Right renal cortex interstitium (tissue), 3 donors: ENCODE measurements at regions not wholly inside any gene's neighbourhood (a gene's known extent, or its start where the extent isn't known, plus 50 kb on each side); places are given as distances from the start of the nearest gene placed in this dataset.

Experiments used
- DNase-seq, 3 donors: peaks; one replicate each; pipeline ENCODE4 v3.0.0-alpha.2; 2013; ENCODE audit warnings: low read depth in 3 of 3, low spot score in 2 of 3

- DNase-seq: no peak
These were observed 720.0 kb upstream of the ADAMTS16 start for GRCh38 chr5:4420177-4420576.

DNA sequence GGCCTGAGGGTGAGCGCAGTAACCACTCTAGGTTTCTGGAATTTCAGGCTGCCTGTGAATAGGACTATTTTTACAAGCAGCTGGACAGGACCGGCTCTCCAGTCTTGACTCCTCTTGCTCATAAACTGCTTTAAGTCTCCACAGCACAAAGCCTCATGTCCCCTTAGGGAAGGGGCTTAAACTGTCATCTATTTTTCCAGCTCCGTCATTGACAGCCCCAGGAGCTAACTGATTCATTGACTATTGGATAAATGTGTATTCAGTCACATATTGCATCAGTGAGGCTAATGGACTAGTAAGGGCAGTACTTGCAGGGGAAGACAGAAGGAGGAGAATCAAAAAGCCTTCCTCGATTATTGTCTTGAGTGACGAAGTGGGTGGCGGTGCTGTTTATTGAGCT lies 719.4 kb upstream of the ADAMTS16 start:
- DNase-seq: no peak

GRCh38 chr5:4422247-4422646 lies 717.9 kb upstream of the ADAMTS16 start:
- no peak for DNase-seq

GRCh38 chr5:4424895-4425294 lies 715.2 kb upstream of the ADAMTS16 start:
- no peak for DNase-seq

DNA sequence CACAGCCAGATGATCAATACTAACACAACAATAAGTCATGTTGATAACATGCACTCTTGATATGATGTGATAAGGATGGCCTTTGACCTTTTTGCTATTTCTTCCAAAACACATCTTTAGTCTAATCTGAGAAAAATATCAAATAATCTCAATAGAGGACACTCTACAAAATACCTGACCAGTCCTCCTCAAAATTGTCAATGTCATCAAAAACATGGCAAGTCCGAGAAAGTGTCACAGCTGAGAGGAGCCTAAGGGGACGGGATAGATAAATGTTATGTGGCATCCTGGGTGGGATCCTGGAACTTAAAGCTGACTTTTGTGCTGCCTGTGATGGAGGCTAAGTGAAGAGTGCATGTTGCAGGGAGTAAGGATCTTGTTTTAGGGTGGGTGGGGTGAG lies 699.6 kb upstream of the ADAMTS16 start:
- no peak for DNase-seq

DNA sequence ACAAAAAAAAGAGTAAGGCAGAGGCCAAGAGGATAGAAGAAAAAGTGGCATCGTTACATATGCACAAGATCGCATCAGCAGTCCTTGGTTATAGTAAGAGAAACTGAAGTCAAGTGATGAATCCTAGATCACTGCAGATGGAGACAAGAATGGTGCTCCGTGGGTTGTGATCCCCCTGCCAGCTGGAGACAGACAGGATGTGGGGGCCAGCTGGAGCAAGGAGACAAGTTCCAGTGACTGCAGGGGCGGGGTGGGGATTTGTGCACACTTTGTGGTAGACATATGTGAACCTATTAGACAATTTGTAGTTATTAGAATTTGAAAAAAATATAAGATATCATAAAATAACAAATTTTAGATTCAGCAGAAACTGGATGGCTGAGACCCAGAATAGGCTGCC lies 697.9 kb upstream of the ADAMTS16 start:
- DNase-seq: no peak

DNA sequence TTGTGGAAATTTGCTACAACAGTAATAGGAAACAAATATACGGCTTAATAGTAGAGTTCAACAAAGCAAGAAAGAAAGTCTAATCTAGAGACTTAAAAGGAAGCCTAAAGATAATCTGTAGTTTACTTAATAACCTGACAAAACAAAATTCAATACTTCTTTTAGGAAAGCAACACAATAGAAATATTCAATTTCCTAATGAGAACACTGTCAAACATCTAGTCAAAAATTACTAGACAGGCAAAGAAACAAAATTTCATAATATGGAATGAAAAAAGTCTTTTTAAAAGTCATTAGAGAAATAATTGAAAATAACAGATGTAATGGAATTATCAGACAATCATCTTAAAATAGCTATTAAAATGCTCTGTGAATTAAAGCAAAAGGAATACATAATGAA lies 692.5 kb upstream of the ADAMTS16 start:
- DNase-seq: no peak

- DNase-seq: no peak
These were observed 686.5 kb upstream of the ADAMTS16 start for GRCh38 chr5:4453655-4454054.

DNA sequence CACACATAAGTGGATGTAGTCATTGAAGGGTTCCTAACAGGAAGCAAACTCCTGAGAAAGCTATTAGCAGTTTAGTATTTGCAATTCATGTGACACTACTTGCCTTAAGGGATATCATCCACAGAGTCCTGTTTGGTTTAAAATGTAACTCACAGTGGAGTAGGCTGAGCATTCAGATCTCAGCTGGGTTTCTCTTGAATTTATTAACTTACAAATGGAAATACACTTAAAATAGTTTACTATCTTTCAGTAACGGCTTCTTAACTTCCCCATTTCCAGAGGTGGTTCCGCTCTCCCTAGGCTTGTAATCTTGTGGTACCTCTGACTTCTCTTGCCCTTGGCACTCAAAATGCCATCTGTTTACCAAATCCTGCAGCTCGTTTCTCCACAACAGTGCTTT lies 660.7 kb upstream of the ADAMTS16 start:
- no peak for DNase-seq

- peak; percentile 36 to 66 (median 42) for DNase-seq
These were observed 659.4 kb upstream of the ADAMTS16 start for GRCh38 chr5:4480528-4481349.

DNA sequence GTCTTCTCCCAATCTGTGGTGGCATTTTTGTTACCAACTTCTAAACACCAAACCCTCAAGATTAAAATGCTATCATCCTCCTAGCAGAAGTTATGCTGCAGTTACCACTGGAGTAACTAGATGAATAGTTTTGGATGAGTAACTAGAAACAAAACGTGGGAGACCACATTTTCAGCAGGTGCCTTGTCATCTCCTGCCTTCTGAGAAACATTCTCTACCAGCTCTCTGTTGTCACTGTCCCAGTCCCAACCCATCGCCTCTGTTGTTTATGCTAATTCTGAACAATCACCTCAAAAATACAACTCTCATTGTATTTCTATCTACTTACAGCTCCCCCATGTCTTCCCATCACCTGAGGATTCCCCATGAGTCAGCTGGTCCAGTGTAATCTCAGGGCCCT lies 652.5 kb upstream of the ADAMTS16 start:
- DNase-seq: no peak

- DNase-seq: peak; percentile 20 to 50 (median 34)
These were observed 628.0 kb upstream of the ADAMTS16 start for GRCh38 chr5:4511996-4512656.

- no peak for DNase-seq
These were observed 626.7 kb upstream of the ADAMTS16 start for GRCh38 chr5:4513381-4513780.

DNA sequence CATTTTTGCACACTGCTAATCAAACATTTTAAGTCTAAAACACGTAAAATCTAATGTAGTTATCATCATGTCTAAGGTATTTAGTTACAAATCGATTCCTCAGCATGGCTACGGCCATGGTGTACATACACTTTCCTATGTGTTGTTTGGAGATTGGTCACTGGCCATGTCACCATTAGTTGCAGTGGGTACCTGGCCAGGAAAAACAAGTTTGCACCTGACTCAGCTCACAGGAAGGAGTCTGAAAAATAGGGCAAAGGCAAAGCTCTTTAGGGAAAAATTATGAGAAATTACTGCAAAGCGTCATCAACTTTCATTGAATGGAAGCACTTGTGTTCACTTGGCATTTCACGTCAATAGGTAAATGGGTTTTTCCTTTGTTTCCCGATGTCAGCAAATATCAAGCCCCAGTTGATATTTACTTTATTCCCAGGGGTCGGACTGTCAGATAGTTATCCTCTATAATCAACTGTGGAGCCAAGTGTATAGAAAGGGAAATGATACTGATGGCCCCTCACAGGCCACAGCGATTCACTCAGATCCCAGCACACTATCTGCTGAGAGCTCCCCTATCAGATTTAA lies 626.0 kb upstream of the ADAMTS16 start:
- DNase-seq: no peak

- DNase-seq: no peak
These were observed 621.0 kb upstream of the ADAMTS16 start for GRCh38 chr5:4518903-4519672.

DNA sequence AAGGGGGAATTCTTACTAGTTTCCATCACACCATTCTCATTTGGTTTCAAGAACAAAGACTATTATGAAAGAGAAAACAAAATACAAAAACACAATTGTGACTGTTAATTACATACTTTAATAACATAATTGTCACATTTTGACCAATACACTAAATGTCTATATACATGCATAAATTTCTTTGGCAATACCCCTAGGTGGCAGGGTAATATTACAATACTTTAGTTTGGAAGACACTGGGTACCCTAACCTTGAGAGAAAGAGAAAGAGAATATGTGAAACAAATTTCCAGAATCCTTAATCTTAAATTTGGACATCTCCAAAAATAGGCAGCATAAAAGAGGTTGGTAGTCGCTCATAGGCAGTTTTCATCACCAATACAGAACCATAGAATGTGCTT lies 619.6 kb upstream of the ADAMTS16 start:
- no peak for DNase-seq

- no peak for DNase-seq
These were observed 617.1 kb upstream of the ADAMTS16 start for GRCh38 chr5:4523038-4523437.

GRCh38 chr5:4531756-4532704 lies 608.1 kb upstream of the ADAMTS16 start:
- DNase-seq: no peak

GRCh38 chr5:4532705-4533080 lies 607.4 kb upstream of the ADAMTS16 start:
- no peak for DNase-seq

GRCh38 chr5:4533457-4534105 lies 606.5 kb upstream of the ADAMTS16 start:
- DNase-seq: no peak
